Mesenchymal stem cell (in vitro differentiated cells and primary cell): ENCODE measurements at regions not wholly inside any gene's neighbourhood (a gene's known extent, or its start where the extent isn't known, plus 50 kb on each side); places are given as distances from the start of the nearest gene placed in this dataset.

Experiments used
- DNase-seq: peaks from one replicate; pipeline ENCODE4 v3.0.0-alpha.2; 2013
- H2AFZ ChIP-seq: one replicate; pipeline ENCODE4 v1.6.1; 2013; ENCODE audit warnings: low read depth, mild to moderate bottlenecking, control low read depth, inconsistent platforms, low read length, moderate library complexity
- H2AK5ac ChIP-seq: 2 replicates; pipeline ENCODE4 v1.6.1; 2013; ENCODE audit warnings: low read length, moderate library complexity, mild to moderate bottlenecking, inconsistent platforms; ENCODE audit not compliant: severe bottlenecking
- H2BK120ac ChIP-seq: one replicate; pipeline ENCODE4 v1.6.1; 2013; ENCODE audit warnings: low read depth, mild to moderate bottlenecking, inconsistent platforms, low read length, moderate library complexity
- H2BK12ac ChIP-seq, 2 experiments: one replicate each; pipeline ENCODE4 v1.6.1; 2013; ENCODE audit warnings: inconsistent platforms in 2 of 2, low read length in 2 of 2, mild to moderate bottlenecking in 2 of 2, moderate library complexity in 2 of 2, control low read depth in 1 of 2
- H2BK15ac ChIP-seq: one replicate; pipeline ENCODE4 v1.6.1; 2013; ENCODE audit warnings: mild to moderate bottlenecking, low read depth, inconsistent platforms; ENCODE audit not compliant: poor library complexity, severe bottlenecking
- H2BK5ac ChIP-seq: 2 replicates; pipeline ENCODE4 v1.6.1; 2013; ENCODE audit warnings: low read depth, mild to moderate bottlenecking, low read length, control low read depth, inconsistent platforms; ENCODE audit not compliant: poor library complexity, severe bottlenecking
- H3K14ac ChIP-seq, 2 experiments: one replicate each; pipeline ENCODE4 v1.6.1; 2013; ENCODE audit warnings: inconsistent platforms in 2 of 2, low read length in 2 of 2, control low read depth in 1 of 2, mild to moderate bottlenecking in 1 of 2, moderate library complexity in 1 of 2
- H3K18ac ChIP-seq, 2 experiments: one replicate each; pipeline ENCODE4 v1.6.1; 2013; ENCODE audit warnings: inconsistent platforms in 2 of 2, low read length in 2 of 2, control low read depth in 1 of 2, low read depth in 1 of 2, mild to moderate bottlenecking in 1 of 2
- H3K23ac ChIP-seq, 2 experiments: one replicate each; pipeline ENCODE4 v1.6.1; 2013; ENCODE audit warnings: inconsistent platforms in 2 of 2, low read length in 2 of 2, mild to moderate bottlenecking in 2 of 2, moderate library complexity in 2 of 2, control low read depth in 1 of 2
- H3K27ac ChIP-seq: 2 replicates; pipeline ENCODE4 v1.5.1; 2013; ENCODE audit warnings: mild to moderate bottlenecking, moderate library complexity, low read length, control low read depth, inconsistent platforms; ENCODE audit not compliant: poor library complexity, severe bottlenecking
- H3K27me3 ChIP-seq, 2 experiments: 2 replicates each; pipeline versions ENCODE4 v1.6.1 to v1.7.0; 2013; ENCODE audit warnings: low read length in 2 of 2, mild to moderate bottlenecking in 2 of 2, moderate library complexity in 2 of 2, control low read depth in 1 of 2, inconsistent platforms in 1 of 2; ENCODE audit not compliant: control insufficient read depth in 1 of 2, insufficient read depth in 1 of 2
- H3K36me3 ChIP-seq, 2 experiments: 2 replicates each; pipeline versions ENCODE4 v1.6.1 to v1.7.0; 2013; ENCODE audit warnings: low read length in 2 of 2, control low read depth in 1 of 2, inconsistent platforms in 1 of 2, low read depth in 1 of 2, mild to moderate bottlenecking in 1 of 2; ENCODE audit not compliant: insufficient read depth in 2 of 2, control insufficient read depth in 1 of 2
- H3K4ac ChIP-seq, 2 experiments: one replicate each; pipeline ENCODE4 v1.6.1; 2013; ENCODE audit warnings: inconsistent platforms in 2 of 2, low read length in 2 of 2, mild to moderate bottlenecking in 2 of 2, moderate library complexity in 2 of 2, control low read depth in 1 of 2, low read depth in 1 of 2
- H3K4me1 ChIP-seq: 2 replicates; pipeline ENCODE4 v1.6.1; 2013; ENCODE audit warnings: low read depth, low read length, control low read depth; ENCODE audit not compliant: control insufficient read depth, insufficient read depth
- H3K4me2 ChIP-seq: 2 replicates; pipeline ENCODE4 v1.6.1; 2013; ENCODE audit warnings: low read length, mild to moderate bottlenecking, inconsistent platforms; ENCODE audit not compliant: poor library complexity, severe bottlenecking
- H3K4me3 ChIP-seq, 2 experiments: 2 replicates each; pipeline versions ENCODE4 v1.5.1 to v1.7.0; 2013; ENCODE audit warnings: low read length in 2 of 2, mild to moderate bottlenecking in 2 of 2, control low read depth in 1 of 2, low read depth in 1 of 2; ENCODE audit not compliant: insufficient read depth in 1 of 2
- H3K79me1 ChIP-seq: replicated peaks from 2 replicates; pipeline ENCODE4 v1.6.1; 2013; ENCODE audit warnings: mild to moderate bottlenecking, control low read depth, low read length, inconsistent platforms; ENCODE audit not compliant: poor library complexity, severe bottlenecking
- H3K9ac ChIP-seq: 2 replicates; pipeline ENCODE4 v1.7.0; 2013; ENCODE audit warnings: mild to moderate bottlenecking, low read length, moderate library complexity
- H3K9me3 ChIP-seq: 2 replicates; pipeline ENCODE4 v1.7.0; 2013; ENCODE audit warnings: mild to moderate bottlenecking, low read length; ENCODE audit not compliant: control insufficient read depth
- H4K8ac ChIP-seq: one replicate; pipeline ENCODE4 v1.6.1; 2013; ENCODE audit warnings: inconsistent platforms, mild to moderate bottlenecking, low read length, moderate library complexity
- H4K91ac ChIP-seq: one replicate; pipeline ENCODE4 v1.6.1; 2013; ENCODE audit warnings: mild to moderate bottlenecking, low read length, inconsistent platforms
- WGBS: methylation state at CpG from one replicate; pipeline ENCODE4 v1.1.7; 2013; ENCODE audit warnings: mixed read lengths; 5-methylcytosine and 5-hydroxymethylcytosine counted together

DNA sequence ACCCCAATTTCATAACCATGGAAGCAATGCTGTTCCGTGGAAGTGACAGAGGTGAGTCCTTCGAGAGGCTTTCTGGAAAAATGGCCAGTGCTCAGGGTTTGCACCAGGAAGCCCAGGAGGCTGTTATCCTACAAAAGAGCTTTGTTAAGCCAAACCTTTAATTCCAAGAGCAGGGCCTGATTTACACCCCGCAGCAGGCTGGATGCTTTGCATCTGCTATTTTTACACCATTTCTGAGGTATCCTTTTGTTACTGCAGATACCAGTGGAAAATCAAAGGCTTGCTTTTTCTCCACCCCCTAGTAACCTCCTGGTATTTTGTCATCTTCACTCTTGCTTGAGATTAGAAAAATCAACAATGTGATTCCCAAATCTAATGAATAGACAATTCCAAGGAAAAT, 380.6 kb downstream of the SOX11 start:
- 84% methylated on average over 3 of the region's 3 CpGs for WGBS
- no peak for DNase-seq
- H4K8ac ChIP-seq = no peak overlapping the region
- H3K9me3 ChIP-seq = no peaks in the 10 kb centered on the region
- no peak overlapping the region for H3K9ac ChIP-seq
- no peak overlapping the region for H3K4ac ChIP-seq
- H3K18ac ChIP-seq = no peak overlapping the region
- H2BK120ac ChIP-seq = no peak overlapping the region
- no peaks in the 10 kb centered on the region for H3K36me3 ChIP-seq
- H3K4me3 ChIP-seq = no peak overlapping the region
- no peak overlapping the region for H2AFZ ChIP-seq
- H2BK5ac ChIP-seq = no peak overlapping the region
- no peaks in the 10 kb centered on the region for H3K27me3 ChIP-seq
- H2BK15ac ChIP-seq = no peak overlapping the region
- H2BK12ac ChIP-seq = no peak overlapping the region
- no peak overlapping the region for H3K27ac ChIP-seq
- H3K79me1 ChIP-seq = no peaks in the 10 kb centered on the region
- H4K91ac ChIP-seq = no peak overlapping the region
- no peaks in the 10 kb centered on the region for H3K4me1 ChIP-seq
- H3K14ac ChIP-seq = no peak overlapping the region
- H2AK5ac ChIP-seq = no peak overlapping the region
- H3K4me2 ChIP-seq = no peak overlapping the region
- no peak overlapping the region for H3K23ac ChIP-seq

DNA sequence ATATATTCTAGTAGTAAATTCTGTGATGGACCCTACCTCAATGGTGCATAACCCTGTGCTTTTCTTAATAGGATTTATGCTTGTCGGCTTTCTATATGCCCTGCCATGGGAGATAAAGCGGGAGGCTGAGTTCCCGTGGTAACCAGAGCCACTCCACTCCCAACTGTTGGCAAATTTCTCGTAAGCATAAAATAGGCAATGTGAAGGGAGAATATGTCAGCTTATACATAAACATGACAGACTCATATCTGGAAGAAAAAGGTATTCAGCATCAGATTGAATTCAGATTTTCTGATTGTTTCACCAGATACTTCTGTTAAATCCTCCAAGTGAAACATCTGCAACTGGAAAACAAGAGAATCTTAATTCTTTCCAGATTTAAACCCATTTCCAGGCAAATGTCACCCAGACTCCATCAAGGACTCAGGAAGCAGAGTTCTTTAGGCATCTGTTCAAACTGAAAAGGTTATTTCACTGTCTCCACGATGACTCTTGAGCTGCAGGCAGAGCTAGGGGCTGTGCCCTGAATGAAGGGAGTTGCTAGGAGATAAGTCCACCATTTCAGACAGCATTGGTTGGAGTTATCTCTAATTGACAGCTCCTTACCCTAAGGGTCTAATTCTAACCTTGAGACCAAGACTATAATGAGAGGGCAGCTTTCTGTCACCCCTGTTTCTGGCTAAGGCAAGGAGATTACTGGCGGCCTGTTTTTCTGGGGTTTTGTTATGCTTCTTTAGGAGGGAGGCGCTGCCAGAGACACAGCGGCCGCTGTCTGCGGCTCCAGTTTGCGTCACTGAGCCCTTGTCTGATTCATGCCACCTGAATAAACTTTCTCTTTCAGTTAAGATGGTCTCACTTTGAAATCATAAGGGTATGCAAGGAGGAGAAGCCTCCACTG, 381.3 kb downstream of the SOX11 start:
- H3K23ac ChIP-seq = no peak overlapping the region
- H3K4me1 ChIP-seq = no peaks in the 10 kb centered on the region
- H2BK5ac ChIP-seq = no peak overlapping the region
- no peaks in the 10 kb centered on the region for H3K36me3 ChIP-seq
- no peak overlapping the region for H2BK120ac ChIP-seq
- H2BK12ac ChIP-seq = no peak overlapping the region
- no peaks in the 10 kb centered on the region for H3K9me3 ChIP-seq
- no peak overlapping the region for H2AK5ac ChIP-seq
- no peaks in the 10 kb centered on the region for H3K79me1 ChIP-seq
- H3K27ac ChIP-seq = no peak overlapping the region
- no peak overlapping the region for H3K9ac ChIP-seq
- no peak overlapping the region for H3K18ac ChIP-seq
- no peak overlapping the region for H3K4ac ChIP-seq
- no peak overlapping the region for H3K4me2 ChIP-seq
- no peak overlapping the region for H2BK15ac ChIP-seq
- peak; percentile 21 for DNase-seq
- WGBS = 57% methylated on average over 10 of the region's 11 CpGs
- no peak overlapping the region for H4K8ac ChIP-seq
- no peak overlapping the region for H3K14ac ChIP-seq
- H3K27me3 ChIP-seq = no peaks in the 10 kb centered on the region
- H3K4me3 ChIP-seq = no peak overlapping the region
- H4K91ac ChIP-seq = no peak overlapping the region
- no peak overlapping the region for H2AFZ ChIP-seq

DNA sequence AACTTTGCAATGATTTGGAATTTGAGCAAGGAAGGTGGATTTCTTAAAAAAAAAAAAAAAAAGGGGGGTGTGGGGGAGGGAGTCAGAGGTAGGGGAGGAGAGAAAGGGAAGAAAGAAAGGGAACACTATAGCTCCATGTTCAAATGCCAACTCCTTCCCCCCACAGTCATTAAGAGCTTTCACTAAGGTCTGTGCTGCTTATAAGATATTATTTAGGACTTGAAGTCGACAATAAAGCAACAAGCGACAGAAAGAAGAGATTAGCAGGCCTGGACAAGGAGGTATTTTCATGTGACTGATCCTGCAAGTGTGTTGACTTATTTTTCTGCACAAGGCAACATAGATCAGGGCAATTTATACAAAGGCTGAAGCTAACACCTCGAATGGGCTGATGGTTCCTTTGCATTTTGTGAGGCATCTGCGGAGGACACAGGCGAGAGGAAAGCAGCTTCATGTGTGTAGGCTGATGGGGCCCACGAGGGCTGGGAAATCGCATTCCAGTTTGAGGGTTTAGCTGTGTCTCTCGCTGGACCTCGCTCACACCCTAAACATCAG, 382.0 kb downstream of the SOX11 start:
- no peaks in the 10 kb centered on the region for H3K9me3 ChIP-seq
- 73% methylated on average over 7 of the region's 9 CpGs for WGBS

DNA sequence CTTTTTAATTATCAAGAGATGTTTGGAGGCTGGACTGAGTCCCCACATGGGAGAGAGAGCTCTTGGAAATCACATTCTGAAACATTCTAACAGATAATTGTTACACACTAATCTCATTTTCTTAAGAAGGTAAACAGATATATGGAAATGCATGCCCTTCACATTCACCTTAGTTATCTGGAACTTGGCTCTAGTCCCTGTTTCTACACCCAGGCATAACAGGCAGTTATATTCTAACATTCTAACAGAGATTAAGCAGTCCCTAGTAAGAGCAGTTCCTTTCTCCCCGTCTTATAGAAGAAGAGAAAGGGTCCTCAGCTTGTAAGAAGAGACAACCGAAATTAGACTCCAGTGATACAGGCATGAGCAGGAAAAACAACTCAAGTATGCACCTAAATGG, 385.4 kb downstream of the SOX11 start:
- Histone ChIP-seq H3K4me1 (no peaks in the 10 kb centered on the region), H2BK5ac (no peak overlapping the region), H2BK15ac (no peak overlapping the region), H3K4me2 (no peak overlapping the region), H3K18ac (no peak overlapping the region), H3K79me1 (no peaks in the 10 kb centered on the region), H2BK120ac (no peak overlapping the region), H3K4ac (no peak overlapping the region), H2BK12ac (no peak overlapping the region), H2AFZ (no peak overlapping the region), H3K9ac (no peak overlapping the region), H4K8ac (no peak overlapping the region), H3K27me3 (no peaks in the 10 kb centered on the region), H3K36me3 (no peaks in the 10 kb centered on the region), H3K23ac (no peak overlapping the region), H2AK5ac (no peak overlapping the region), H4K91ac (no peak overlapping the region), H3K4me3 (no peak overlapping the region), H3K9me3 (no peaks in the 10 kb centered on the region), H3K14ac (no peak overlapping the region), H3K27ac (no peak overlapping the region)
- DNase-seq = no peak
- 84% methylated on average over 2 of the region's 2 CpGs for WGBS

More for the DNA sequence above, 382.0 kb downstream of the SOX11 start:
- H3K79me1 ChIP-seq = no peaks in the 10 kb centered on the region
- H3K4me3 ChIP-seq = no peak overlapping the region
- no peak overlapping the region for H4K91ac ChIP-seq
- no peak overlapping the region for H3K14ac ChIP-seq
- no peak overlapping the region for H2BK12ac ChIP-seq
- H3K27ac ChIP-seq = no peak overlapping the region
- H3K9ac ChIP-seq = no peak overlapping the region
- H2AFZ ChIP-seq = no peak overlapping the region
- H3K4me1 ChIP-seq = no peaks in the 10 kb centered on the region
- no peak overlapping the region for H2BK120ac ChIP-seq
- no peak overlapping the region for H4K8ac ChIP-seq
- H3K4me2 ChIP-seq = no peak overlapping the region
- H2BK15ac ChIP-seq = no peak overlapping the region
- H2BK5ac ChIP-seq = no peak overlapping the region
- no peak overlapping the region for H3K23ac ChIP-seq
- H3K36me3 ChIP-seq = no peaks in the 10 kb centered on the region
- H3K18ac ChIP-seq = no peak overlapping the region
- DNase-seq = no peak
- no peaks in the 10 kb centered on the region for H3K27me3 ChIP-seq
- no peak overlapping the region for H2AK5ac ChIP-seq
- no peak overlapping the region for H3K4ac ChIP-seq
